Urothelium cell line (cell line): ENCODE measurements at regions not wholly inside any gene's neighbourhood (a gene's known extent, or its start where the extent isn't known, plus 50 kb on each side); places are given as distances from the start of the nearest gene placed in this dataset.

Source experiments
- DNase-seq: peaks from one replicate; pipeline ENCODE4 v3.0.0; 2011; ENCODE audit warnings: low spot score, mixed read lengths
- FAIRE-seq: peaks from 2 replicates; lab custom pipeline; 2011; peaks lifted over from hg19 to GRCh38; lab: Jason Lieb, UNC

DNA sequence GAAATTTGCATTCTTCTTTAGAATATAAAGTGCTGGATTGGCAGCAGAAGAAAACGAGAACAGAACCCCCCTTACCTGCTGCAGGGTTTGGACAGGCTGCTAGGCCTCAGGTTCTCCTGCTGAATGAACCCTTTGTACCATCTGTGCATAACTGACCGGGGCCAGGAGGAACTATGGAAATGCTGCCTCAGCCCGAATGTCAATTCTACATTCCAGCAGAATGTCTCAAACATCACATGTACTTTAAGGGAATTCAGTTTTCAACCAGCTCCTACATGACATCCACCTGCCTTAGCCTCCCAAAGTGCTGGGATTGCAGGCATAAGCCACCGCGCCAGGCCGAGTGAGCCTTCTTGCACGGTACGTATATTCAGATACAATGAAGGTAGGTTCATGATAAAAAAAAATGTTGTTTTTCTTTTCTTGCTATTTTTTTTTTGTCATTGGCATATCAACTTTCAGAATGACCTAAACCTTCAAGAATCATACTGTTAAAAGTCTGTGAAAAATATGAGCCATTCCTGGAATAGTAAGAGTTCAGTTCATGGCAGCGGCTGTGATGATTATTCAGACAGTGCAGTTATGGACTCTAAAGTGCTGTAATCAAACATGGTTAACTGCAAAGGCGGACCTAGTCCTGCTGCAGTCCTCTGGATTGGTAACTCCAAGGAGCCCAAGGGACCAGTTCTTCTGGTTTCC, 84.4 kb upstream of the TNS3 start:
- DNase-seq: peak; percentile 51
- FAIRE-seq: no peak

DNA sequence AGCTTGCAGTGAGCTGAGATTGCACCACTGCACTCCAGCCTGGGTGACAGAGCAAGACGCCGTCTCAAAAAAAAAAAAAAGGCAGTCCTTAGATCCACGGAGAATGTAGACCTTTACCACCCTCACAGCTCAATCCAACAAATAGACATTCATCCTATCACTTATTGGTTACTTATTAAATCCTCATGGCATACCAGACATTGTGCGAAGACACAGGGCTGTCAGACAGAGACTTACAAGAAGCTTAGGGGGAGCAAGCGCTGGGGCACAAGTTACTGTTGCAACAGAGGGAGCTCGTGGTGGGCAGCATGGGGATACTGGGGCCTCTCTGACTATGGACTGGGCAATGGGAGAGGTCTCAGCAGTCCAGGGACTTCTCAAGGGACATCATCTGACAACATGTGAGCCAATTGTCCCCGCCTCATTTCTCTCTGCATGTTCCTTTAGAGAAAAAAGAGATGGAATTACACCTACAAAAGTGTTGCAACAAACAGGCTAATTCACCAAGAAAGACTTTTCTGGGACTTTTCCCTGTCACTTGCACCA, 82.8 kb upstream of the TNS3 start:
- no peak for DNase-seq

DNA sequence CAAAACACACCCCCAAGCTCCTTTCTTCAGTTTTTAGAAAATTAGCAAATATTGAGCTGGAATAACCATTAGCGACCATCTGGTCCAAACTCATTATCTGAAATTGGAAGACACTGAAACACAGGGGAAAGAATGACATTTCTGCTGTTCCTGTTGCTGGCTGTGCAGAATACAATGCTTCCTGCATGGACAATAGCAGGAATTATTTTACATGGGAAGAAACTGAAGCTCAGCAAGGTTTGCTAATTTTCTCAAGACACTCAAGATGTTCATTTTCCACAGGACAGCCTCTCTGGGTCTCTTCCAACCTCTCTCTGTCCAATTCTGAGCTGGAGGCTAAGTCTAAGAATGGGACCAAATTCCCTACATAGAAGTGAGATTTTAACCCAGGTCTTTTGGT, 81.9 kb upstream of the TNS3 start:
- no peak for FAIRE-seq
- DNase-seq: no peak

More for the DNA sequence above, 82.8 kb upstream of the TNS3 start:
- no peak for FAIRE-seq

DNA sequence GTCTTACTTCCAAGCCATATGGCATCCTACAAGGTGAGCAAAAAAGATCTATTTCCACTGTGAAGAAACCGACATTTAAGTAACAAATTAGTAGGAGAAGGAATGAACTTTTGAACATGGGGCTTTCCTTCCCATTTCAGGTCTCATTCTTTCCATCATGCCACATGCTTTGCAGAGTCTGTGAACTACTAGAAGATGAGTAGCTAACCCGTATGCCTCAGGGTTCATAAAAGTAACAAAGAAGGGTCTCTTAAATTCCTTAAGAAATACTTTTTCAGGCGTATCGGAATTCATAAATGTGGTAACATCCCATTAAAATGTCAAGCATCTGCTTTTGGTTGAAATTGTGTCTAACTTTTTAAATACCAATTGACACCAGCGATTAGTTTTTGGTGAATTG, 81.3 kb upstream of the TNS3 start:
- DNase-seq: no peak

DNA sequence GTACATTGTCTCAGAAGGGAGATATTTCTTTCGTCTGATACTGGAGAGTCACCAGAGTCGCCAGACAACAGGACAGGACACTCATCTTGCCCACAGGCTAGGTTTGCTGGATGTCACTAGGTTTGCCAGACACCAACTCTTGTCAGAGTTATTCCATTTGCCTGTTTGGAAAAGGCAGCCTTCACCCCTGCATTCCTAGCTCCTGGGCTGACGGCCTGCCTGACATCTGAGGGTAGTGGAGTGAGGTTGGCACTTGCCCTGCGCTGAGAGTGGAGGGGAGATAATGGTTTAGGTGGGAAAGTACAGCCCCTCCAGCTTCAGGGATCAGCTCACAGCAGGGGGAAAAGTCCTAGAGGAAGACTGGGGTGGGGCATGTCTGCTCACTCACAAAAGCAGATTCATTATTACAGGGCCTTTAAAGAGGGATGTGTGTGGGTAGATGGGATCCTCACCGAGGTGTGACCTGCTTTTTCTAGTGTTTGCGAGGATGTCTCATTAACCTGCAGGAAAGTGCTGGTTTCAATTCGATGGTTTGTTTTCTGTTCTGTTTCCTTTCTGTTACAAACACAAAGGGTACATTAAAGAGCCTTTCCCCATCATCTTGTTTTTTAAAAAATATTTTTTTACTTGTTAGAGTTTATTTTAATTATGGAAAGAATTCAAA, 79.3 kb upstream of the TNS3 start:
- no peak for DNase-seq
- FAIRE-seq: peak; percentile 80

More for the DNA sequence above, 81.3 kb upstream of the TNS3 start:
- FAIRE-seq: no peak

DNA sequence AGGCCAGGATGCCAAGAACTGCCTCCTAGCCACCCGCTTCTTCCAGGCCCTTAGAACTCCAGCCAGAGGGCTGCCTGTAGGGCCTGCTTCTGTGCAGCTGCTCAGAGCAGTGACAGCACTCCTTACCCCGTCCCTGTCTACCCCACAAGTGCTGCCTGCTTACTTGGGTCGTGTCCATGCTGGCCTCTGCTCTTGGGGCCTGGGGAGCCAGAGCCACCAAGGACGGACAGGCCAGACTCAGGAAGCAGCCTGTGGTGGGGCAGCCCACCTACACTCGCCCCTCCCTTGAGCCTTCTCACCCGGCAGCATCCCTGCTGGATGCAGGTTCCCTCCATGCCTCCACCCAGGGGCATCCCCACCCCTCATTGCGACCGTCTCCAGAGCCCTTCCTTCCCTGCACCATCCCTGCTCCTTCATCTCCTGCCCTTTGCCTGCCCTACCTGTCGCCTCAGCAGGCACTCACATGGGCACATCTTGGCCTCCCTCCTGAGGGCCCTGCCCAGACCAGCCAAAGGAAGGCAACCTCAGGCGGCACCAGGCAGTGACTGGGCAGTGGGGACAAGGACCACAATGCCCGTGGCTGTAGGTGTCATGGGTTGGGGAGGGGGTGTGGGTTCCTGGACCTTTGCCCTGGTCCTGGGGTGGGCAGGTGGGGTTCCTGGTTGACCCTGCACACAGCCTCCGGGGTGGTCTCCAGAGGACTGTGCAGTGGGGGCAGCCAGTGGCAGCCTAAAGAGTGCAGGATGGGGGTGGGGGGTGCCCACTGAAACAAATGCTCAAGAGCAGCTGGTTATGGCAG, 78.0 kb upstream of the TNS3 start:
- no peak for DNase-seq
- peak; percentile 55 for FAIRE-seq

DNA sequence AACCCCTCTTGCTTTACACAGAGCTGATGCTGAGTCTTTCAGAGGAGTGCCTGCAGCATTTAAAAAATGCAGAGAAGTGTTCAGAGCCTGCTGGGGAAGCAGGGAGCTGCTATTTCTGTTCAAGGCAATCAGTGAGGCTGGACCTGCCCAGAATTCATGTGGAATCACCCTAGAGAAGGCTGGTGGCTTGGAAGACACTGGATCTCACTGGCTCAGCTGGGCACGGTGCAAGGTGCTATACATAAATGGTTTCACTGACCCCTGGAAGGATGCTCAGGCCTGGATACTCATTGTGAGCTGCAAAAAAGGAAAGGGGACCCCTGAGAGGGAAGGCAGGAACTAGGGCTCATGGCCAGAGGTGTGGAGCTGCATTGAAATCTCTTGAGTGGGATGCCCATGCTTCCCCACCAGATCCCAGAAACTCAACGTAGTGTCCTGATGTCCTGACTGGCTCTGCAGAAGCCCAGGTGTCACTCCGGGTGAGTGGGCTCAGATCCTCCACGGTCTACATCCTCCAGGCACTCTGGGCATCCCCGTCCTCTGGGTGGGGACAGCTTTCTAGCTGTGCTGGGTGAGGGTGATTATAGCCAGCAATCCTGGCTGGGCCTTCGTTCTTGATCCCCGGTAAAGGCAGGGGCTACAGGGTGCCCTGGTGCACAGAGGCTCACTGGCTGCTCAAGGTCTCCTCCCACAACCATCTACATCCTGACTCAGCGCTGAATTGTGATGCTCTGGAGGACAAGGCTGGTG, 77.2 kb upstream of the TNS3 start:
- FAIRE-seq: no peak
- no peak for DNase-seq

DNA sequence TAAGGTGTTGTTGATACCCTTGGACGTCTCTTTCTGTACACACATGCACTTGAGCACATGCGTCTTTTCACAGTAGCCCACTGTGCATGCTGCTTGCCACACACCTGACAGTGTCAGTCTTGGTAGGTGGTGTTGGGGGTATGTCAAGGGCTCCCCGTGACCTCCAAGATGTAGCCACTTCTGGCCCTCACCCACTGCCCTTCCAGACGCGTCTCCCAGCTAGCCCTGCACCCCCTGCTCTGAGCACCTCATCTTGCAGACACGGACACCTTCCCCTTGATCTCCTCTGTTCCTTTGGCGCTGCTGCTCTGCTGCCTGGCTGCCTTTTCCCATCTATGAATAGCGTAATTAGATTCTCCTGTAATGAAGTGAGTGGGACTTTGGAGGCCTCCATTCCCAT, 75.2 kb upstream of the TNS3 start:
- DNase-seq (no peak), FAIRE-seq (peak; percentile 62)

DNA sequence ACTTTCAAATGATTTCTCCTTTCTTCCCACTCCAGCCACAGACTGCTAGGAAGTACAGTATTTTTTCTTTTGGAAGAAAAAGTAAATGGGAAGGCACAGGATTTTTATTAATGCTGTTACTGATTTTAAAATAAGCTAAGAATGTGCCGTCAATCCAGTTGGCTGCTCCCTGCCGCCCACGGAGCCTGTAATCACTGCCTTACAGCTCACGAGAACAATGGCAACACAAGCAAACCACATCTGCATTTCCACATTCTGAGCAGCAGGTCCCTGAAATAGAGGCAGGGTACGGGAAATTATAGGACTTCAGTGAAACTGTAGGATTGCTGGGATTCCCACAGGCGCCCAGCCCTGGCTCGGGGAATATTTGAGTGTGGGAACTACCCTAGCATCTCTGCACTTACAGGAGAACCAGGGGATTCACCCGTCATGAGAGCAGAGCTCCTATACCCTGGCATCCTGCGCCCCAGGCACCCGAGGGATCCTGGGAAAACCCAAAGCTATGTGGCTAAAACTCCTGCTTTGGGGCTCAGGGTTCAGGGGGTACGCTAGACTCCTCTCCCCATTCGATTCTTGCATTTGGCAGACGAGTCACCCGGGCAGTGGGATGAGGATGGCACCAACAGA, 72.9 kb upstream of the TNS3 start:
- DNase-seq (no peak), FAIRE-seq (peak; percentile 82)

DNA sequence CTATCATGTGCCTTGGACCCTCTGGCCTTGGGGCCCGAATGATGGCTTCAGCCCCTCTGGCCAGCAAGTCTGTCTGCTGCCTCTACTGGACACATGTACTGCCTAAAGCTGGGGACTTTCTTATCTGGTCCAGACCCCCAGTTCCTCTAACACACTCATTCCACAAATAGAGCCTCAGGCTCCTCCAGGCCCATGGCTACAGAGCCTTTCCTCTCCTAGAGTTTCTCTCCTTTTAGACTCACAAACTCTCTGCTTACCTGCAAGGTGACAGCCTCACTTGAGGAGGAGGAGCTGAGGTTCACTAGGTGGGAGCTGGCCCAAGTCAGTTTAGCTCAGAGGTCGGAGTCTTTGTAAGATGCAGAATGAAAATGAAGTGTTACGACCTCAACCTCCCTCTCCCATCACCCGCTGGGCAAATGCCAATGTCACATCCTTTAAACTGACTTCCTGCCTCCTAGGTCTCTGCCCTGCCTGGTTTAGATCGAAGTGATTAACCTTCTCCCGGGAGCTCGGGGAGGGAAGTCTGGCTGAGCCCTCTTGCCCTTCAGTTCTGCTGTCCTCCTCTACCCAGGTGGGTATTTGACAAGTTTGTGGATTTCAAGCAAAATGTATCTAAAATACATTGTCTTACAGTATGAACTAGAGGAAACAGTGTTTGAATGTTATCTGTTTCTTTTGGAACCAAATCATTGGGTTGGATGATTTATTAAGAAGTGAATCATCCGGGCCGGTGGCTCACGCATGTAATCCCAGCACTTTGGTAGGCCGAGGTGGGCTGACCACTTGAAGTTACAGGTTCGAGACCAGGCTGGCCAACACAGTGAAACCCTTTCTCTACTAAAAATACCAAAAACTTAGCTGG, 71.9 kb upstream of the TNS3 start:
- FAIRE-seq (peak; percentile 95), DNase-seq (peak; percentile 61)

DNA sequence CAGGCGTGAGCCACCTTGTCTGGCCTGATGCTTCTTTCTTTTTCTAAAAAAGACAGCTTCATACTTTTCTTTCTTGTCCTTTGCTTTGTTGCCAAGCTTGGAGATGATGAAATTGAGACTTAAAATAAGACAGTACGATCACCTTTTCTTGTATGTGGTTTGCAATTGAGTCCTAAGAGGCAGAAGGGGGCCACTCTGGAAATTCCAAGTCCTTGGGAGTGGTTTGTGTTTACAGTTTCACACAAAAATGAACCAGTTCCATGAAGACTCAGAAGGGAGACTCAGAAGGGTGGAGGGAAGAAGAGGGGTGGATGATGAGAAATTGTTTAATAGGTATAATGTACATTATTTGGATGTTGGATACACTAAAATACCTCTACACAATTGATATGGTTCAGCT, 70.7 kb upstream of the TNS3 start:
- FAIRE-seq: no peak

DNA sequence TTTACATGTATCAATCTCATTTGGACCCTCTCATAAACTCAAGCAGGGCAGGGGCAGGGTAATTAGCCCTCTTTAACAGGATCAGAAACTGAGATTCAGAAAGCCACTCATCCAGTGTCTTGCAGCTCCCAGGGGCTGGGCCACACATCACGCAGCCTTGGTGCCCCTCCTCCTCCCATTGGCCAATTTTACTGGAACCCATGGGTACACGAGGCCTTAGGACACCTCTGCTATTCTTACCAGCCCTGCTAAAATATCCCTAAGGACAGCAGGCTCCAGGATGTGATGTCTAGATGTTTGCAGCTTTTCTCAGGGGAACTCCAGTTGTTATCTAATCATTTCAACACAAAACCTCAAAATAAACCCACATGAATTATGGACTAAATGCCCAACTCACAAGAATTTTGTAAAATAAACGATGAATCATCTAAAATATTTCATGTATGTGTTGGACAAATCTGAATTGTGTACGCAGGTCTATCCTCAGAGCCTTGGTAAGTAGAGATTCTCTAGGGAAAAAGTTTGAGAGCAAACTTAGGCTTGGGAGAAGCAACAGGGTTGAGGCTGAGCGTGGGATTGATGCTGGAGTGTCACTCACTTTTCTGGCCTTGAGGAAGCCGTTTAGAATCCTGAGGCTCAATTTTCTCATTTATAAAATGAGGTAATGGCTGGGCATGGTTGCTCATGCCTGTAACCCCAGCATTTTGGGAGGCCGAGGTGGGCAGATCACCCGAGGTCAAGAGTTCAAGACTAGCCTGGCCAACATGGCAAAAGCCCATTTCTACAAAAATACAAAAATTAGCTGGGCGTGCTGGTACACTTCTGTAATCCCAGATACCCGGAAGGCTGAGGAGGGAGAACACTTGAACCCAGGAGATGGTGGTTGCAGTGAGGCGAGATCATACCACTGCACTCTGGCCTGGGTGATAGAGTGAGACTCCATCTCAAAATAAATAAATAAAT, 69.7 kb upstream of the TNS3 start:
- peak; percentile 81 for DNase-seq
- peak; percentile 90 for FAIRE-seq

More for the DNA sequence above, 70.7 kb upstream of the TNS3 start:
- no peak for DNase-seq

DNA sequence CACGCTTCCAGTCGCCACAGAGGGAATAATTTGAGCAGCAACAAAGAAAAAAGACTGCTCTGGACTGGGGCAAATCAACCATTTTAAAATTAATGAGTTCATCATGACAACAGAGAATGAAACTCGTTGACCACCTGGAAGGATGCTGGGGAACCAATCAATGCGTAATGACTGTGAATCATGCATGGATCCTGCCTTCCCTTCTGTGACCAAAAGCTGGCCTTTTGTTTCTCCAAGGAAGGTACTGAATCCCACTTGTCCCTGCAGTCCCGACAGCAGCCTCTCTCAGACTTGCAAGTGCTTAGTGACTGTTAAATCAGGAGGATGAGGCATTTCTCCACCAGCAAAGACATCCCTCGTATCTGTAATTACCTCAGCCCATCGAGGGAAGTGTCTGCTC, 68.0 kb upstream of the TNS3 start:
- FAIRE-seq (no peak), DNase-seq (no peak)

DNA sequence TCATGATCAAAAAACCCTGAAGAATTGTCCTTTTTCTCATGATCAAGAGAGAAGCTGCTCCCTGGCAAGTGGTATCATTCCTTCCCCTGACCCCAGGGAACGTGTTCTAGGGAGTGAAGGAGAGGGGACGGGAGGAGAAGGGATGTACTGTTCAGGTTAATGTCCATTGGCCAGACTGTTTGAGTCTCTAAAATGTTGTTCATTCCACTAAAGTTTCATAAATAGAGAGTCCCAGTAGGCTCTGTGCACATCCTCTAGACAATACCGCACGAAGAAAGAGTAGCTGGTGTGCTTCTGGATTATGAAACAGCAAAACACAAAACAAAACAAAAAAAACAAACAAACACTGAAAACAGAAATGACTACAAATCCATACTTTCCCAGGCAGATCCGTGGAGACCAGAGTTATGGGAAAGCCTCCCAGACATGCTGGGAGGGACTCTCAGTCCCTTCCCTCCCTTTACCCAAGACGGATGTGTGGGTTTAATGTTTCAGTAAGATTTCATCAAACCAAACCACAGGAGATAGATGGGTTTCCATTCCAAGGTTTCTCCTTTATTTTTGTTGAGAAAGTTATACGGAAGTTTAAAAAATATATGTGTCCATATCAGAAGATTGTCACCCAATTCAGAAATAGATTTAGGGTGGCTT, 66.5 kb upstream of the TNS3 start:
- FAIRE-seq (no peak), DNase-seq (no peak)

DNA sequence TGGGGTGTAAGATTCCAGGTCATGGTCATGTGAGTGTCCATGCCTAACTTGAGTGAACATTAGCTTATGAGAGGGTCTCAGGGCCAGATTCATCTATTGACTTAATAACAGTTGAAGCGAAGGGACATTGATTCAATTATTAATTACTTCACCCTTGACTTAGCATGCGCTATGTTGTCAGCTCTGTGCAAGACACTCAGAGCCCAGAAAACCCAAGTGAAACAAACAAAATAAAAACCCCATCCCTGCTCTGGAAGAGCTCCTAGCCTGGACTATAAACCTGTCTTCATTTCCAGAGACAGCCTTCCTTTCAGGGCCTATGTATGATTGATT, 66.0 kb upstream of the TNS3 start:
- DNase-seq (no peak), FAIRE-seq (no peak)

DNA sequence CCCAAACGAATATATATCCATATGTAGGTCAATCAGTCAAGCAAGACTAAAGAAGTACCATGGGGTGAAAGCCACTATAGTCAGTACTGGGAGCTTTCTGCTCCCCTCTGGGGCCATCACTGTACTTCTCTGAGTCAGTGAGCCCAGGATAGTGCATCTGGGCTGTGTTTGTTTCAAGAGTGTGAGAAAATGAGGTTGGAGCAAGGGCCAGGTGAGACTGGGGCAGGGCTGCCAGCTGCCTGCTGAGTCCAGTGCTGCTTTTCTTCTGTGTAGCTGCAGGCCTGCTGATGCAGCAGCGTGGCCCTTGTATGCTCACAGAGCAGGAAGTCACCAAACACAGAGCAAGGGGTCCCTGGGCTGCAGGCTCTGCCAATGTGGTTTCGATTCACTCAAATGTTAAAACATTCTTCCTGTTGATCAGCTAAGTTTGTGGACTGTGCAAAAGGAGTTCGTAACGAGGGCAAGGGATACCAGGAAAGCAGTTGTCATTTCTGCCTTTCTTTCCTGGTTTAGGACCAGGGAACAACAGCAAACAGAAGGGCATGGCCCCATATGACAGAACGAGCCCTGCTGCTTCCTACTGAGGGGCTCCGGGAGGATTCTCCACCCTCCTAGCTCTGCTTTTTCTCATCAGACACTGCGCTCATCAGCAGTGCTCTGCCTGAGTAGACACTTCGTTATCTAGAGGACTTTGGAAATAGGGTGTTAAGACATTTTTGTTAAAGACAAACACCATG, 65.4 kb upstream of the TNS3 start:
- FAIRE-seq (peak; percentile 75), DNase-seq (no peak)

DNA sequence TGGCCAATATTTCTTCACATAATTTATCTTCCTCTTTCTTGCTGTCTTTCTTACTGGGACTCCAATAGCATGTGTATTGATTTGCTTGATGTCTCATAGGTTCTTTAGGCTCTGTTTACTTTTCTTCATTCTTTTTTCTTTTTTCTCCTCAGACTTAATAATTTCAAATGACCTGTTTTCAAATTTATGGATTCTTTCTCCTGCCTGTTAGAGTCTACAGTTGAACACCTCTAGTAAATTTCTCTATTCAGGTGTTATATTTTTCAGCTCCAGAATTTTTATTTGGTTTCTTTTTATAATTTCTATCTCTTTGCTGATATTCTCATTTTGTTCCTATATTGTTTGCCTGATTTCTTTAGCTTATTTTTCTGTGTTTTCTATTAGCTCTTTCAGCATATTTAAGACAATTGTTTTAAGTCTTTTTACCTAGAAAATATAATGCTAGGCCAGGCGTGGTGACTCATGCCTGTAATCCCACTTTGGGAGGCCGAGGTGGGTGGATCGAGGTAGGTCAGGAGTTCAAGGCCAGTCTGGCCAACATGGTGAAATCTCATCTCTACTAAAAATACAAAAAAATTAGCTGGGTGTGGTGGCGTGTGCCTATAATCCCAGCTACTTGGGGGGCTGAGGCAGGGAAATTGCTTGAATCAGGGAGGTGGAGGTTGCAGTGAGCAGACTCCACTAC, 61.9 kb upstream of the TNS3 start:
- no peak for FAIRE-seq

More for the DNA sequence above, 61.9 kb upstream of the TNS3 start:
- no peak for DNase-seq
